ENCODE measurements at regions not wholly inside any gene's neighbourhood (a gene's known extent, or its start where the extent isn't known, plus 50 kb on each side); places are given as distances from the start of the nearest gene placed in this dataset.

- peak; percentile 58 for DNase-seq
These were observed 162.0 kb downstream of the KLF6 start for GRCh38 chr10:3622845-3623621.

DNA sequence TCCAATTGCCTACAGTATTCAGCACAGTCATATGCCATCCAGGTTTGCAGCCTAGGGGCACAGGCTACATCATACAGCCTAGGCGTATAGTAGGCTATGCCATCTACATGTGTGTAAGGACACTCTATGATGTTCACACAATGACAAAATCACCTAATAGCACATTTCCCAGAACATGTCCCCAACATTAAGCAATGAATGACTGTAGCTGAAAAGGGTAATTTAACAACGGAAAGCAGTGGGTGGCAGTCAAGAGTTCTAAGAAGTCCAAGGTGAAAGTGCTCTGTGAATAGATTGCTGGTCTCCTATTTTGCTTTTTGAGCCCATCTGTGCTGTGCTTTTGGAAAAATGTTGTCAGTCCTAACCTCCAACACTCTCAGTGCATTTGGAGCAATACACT, 162.6 kb downstream of the KLF6 start:
- DNase-seq, result no peak

- DNase-seq, result no peak
These were observed 164.2 kb downstream of the KLF6 start for GRCh38 chr10:3620818-3621217.

- no peak for DNase-seq
These were observed 165.8 kb downstream of the KLF6 start for GRCh38 chr10:3619241-3619640.

GRCh38 chr10:3616880-3617279, 168.1 kb downstream of the KLF6 start:
- DNase-seq, result no peak

DNA sequence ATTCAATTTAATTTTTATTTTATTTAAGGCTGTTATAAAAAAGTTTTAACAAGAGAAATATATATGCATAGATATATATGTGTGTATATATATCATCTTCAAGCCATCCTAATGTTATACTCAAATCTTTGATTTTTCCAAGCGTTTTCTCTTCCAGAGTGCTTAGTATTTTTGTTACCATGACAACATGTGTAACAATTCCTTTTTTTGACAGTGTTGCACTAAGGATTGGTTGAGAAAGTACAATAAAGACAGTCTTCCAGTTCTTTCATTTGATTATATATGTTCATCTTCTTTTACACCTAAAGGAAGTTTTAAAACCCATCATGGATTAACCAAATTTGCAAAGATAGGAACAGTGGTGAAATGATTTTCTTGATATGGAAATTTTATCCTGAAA, 171.7 kb downstream of the KLF6 start:
- no peak for DNase-seq

- DNase-seq, result no peak
These were observed 172.6 kb downstream of the KLF6 start for GRCh38 chr10:3612183-3613001.

- no peak for DNase-seq
These were observed 178.7 kb downstream of the KLF6 start for GRCh38 chr10:3606309-3606708.

DNA sequence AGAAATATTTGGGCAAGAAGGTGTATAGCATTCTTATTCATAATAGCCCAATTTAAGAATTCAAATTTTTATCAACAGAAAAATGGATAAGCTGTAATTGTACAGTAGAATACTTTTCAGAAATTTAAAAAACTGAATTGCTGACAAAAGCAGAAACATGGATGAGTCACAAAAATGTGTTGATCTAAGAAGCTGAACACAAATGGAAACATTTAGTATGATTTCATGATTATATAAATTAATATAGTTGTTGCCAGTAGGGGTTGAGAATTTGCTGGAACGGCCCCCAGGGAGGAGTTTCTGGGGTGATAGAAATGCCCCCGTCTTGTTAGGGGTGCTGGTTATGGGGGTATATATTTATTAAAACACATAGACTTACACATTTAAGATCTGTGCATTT, 179.1 kb downstream of the KLF6 start:
- no peak for DNase-seq

DNA sequence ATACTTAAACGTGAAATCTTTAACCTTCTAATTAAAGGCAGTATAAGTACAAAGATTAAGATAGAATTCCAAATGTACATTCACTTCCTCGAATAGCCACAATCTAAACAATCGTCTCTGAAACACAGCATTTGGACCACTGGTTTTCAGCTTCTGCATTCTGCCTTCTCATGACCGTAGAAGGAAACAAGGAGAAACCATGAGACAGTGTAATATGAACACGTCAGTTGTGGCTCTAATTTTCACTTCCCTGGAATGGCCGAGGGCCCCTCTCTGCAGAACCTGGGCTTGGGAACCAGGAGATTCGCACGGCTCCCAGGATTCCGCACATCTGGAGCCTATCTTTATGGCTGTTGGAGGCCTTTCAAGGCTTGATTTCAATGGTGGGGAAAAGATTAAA, 189.3 kb downstream of the KLF6 start:
- DNase-seq, result no peak

DNA sequence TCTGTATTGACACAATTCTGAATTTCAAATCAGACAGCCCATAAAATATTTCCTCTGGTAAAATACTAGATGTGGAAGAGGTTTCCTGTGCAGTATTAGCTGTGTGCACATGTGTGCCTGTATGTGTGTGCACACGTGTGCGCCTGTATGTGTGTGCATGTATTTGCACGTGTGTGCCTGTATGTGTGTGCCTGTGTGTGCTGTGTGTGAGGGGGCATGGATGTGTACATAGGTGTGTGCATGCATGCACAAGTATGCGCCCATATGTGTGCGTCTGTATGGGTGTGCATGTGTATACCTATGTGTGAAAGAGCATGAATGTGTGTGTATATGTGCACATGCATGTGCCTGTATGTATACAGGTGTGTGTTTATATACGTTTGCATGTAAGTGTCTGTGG, 191.4 kb downstream of the KLF6 start:
- DNase-seq, result no peak

GRCh38 chr10:3592424-3592823, 192.6 kb downstream of the KLF6 start:
- DNase-seq, result no peak

DNA sequence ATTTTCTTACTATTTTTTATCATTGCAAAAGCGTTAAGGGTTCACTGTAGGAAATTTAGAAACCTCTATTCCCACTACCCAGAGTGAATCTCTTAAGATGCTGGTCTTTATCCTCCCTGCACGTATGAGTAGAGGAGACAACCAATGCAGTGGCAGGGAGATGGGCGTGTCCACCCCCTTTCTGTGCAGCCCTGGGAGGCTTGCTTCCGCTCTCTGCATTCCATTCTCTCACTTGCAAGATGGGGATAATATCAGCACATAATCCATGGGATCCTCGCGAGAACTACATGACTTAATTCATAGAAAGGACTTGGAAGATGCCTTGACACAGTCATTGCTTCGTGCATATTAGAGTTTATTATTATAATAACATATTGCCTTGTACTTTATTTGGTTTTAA, 196.2 kb downstream of the KLF6 start:
- DNase-seq, result no peak

DNA sequence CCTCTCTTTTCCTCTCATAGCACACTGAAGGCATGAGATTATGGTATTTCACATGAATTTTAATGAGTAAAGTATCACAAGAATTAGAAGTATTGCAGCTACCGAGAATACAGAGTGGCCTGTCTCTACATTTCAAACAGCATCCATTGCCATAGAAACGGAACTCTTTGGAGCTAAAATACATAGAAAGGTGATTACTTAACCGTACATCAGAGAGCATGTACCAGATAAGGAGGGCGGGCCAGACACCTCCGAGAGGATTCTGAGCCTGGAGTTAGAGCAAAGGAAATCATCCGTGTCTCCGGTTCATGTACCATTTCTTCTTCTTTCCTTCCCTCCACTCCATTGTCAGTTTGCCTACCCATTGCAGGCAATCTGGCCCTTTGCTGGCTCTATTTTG, 196.7 kb downstream of the KLF6 start:
- no peak for DNase-seq

- DNase-seq, result no peak
These were observed 199.9 kb downstream of the KLF6 start for GRCh38 chr10:3584926-3585784.

DNA sequence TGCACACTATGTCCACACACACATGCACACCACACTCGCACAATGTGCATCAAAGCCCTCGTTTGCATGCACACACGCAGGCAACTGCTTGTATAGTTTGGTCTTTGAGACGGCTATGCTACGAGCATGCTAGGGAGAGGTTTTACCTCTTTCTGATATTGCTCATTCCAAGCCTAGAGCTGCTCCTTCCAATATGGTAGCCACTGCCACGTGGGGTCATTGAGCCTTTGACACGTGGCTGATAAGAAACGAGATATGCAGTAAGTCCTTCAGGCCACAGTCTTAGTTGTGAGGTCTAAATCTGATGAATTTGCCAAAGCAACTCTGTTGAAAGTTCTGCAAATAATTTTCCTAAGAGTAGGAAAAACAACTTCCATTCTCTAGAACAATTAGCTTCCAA, 204.4 kb downstream of the KLF6 start:
- DNase-seq, result no peak

DNA sequence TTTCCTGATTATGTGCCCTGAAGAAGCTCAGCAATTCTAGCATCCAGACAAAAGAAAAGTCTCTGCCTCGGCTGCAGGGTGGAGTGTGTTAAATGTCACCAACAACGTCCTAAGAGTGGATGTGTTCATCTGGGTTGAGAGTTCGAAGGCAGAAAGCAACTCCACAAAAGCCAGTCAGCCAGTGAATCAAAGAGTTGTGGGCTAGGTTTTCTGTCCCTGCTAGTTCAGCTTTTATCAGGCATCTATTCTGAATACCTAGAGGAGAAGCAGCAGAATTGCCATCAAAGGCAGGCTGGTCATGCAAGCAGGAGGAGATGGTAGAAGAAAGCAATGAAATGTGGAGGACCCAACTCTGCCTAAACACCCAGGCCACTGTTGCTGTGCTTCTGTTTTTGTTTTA, 205.2 kb downstream of the KLF6 start:
- no peak for DNase-seq

GRCh38 chr10:3578682-3579081, 206.3 kb downstream of the KLF6 start:
- no peak for DNase-seq

- DNase-seq, result no peak
These were observed 206.8 kb downstream of the KLF6 start for GRCh38 chr10:3578159-3578558.

GRCh38 chr10:3574451-3574850, 210.6 kb downstream of the KLF6 start:
- no peak for DNase-seq

- DNase-seq, result no peak
These were observed 211.5 kb downstream of the KLF6 start for GRCh38 chr10:3573498-3573897.

DNA sequence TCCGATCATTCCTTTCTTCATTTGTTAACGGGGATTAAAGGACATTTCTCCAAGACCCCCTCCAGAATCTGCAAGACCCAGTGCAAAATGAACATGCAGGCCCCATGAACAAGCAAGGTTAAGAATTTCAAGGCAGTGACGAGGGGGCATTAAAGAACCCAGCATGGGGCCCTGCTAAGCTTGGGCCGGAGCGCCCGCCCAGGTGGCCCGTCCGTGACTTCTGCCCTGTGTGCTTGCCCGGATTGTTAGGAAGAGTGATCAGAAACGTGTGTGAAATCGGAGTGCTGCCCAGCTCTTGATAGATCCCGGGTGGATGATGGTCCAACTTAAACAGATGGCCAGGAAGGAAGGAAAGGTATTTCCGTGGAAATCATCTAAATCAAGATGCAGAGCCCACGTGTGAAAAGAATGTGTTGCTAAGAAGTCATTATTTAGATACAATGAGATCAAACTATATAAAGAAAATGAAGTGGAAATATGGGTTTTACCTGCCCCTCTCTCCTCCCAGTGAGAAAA, 213.6 kb downstream of the KLF6 start:
- no peak for DNase-seq

- no peak for DNase-seq
These were observed 214.1 kb downstream of the KLF6 start for GRCh38 chr10:3570855-3571266.

All from stimulated activated CD8-positive, alpha-beta memory T cell treated with anti-CD3 and anti-CD28 coated beads, Interleukin-4, amount 100 ng/mL, for 48 hours (primary cell).